ENCODE measurements at regions not wholly inside any gene's neighbourhood (a gene's known extent, or its start where the extent isn't known, plus 50 kb on each side); places are given as distances from the start of the nearest gene placed in this dataset.

DNA sequence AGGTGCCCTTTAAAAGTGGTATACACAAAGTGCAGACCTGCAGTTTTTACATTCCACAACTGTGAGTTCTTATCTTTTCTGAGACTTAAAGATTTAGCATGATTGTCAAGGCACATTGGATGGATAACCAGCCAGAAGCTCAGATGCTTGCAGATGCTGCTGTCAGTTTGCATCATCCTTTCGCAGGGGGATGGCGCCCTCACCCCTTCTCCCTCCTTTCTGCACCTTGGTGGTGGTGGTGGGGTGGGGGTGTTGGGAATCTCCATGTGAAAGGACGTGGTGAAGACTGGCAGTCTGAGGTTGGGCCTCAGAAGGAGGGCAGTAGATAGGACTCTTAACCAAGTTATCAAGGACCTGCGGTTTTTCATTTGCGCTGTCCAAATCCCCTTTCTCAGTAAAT lies 309.6 kb upstream of the SEMA6D start:
- TF ChIP-seq, protein P1, sequence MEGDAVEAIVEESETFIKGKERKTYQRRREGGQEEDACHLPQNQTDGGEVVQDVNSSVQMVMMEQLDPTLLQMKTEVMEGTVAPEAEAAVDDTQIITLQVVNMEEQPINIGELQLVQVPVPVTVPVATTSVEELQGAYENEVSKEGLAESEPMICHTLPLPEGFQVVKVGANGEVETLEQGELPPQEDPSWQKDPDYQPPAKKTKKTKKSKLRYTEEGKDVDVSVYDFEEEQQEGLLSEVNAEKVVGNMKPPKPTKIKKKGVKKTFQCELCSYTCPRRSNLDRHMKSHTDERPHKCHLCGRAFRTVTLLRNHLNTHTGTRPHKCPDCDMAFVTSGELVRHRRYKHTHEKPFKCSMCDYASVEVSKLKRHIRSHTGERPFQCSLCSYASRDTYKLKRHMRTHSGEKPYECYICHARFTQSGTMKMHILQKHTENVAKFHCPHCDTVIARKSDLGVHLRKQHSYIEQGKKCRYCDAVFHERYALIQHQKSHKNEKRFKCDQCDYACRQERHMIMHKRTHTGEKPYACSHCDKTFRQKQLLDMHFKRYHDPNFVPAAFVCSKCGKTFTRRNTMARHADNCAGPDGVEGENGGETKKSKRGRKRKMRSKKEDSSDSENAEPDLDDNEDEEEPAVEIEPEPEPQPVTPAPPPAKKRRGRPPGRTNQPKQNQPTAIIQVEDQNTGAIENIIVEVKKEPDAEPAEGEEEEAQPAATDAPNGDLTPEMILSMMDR (IDR thresholded peaks at IDR 0.05) = no peak
- TF ChIP-seq POLR2A (IDR thresholded peaks at IDR 0.05) = no peak

Data from lower leg skin (tissue), 3 donors.